Body of pancreas (tissue), 4 donors: ENCODE measurements at regions not wholly inside any gene's neighbourhood (a gene's known extent, or its start where the extent isn't known, plus 50 kb on each side); places are given as distances from the start of the nearest gene placed in this dataset.

ENCODE experiments used
- CTCF ChIP-seq, 7 experiments: fragments of 450-650 bp in 4 of 7; fragments of 200-600 bp in 3 of 7; sonication (generic) in 3 of 7; IDR thresholded peaks; one replicate each; pipeline ENCODE4 v1.5.1; 2016 to 2019; ENCODE audit warnings: antibody characterized with exemption in 7 of 7
- POLR2A ChIP-seq, 3 donors: fragments of 450-650 bp; IDR thresholded peaks; one replicate each; pipeline ENCODE4 v1.6.1; 2016; ENCODE audit warnings: antibody characterized with exemption in 3 of 3, mild to moderate bottlenecking in 2 of 3

GRCh38 chr4:134073711-134074110, 127.9 kb downstream of the PABPC4L start:
- TF ChIP-seq CTCF (IDR thresholded peaks at IDR 0.05) = no peak
- no peak for TF ChIP-seq POLR2A (IDR thresholded peaks at IDR 0.05)
